ENCODE measurements at regions not wholly inside any gene's neighbourhood (a gene's known extent, or its start where the extent isn't known, plus 50 kb on each side); places are given as distances from the start of the nearest gene placed in this dataset.
"Not testable (repeated sequence)": the region's sequence is repeated elsewhere in the genome, so short reads cannot be mapped to it uniquely, and the experiment has no call there.

DNA sequence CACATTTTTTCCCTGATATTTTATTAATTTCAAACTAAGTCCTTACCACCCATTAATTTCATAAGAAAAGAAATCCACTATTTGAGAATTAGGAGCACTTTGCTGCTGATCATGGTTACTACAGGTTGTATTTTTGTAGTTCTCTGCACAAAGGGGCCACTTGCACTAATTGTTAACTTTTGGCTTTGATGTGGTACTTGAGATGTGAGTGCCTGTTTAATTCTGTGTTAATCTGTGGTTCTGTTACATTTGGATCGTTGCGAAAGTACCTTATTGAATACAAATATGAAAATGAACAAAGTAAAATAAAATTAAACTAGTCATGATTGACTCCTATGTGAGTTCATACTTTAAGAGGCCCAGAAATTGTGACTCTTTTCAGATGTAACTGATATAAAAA, 374.9 kb upstream of the RGS6 start:
- no peak for DNase-seq

GRCh38 chr14:71558943-71559342, 373.3 kb upstream of the RGS6 start:
- not testable (repeated sequence) for DNase-seq

GRCh38 chr14:71560751-71561150, 371.5 kb upstream of the RGS6 start:
- no peak for DNase-seq

GRCh38 chr14:71563492-71564153, 368.6 kb upstream of the RGS6 start:
- no peak for DNase-seq

- DNase-seq: no peak
Measured at GRCh38 chr14:71566276-71566675, 366.0 kb upstream of the RGS6 start.

- DNase-seq: not testable (repeated sequence)
Measured at GRCh38 chr14:71567499-71568133, 364.6 kb upstream of the RGS6 start.

DNA sequence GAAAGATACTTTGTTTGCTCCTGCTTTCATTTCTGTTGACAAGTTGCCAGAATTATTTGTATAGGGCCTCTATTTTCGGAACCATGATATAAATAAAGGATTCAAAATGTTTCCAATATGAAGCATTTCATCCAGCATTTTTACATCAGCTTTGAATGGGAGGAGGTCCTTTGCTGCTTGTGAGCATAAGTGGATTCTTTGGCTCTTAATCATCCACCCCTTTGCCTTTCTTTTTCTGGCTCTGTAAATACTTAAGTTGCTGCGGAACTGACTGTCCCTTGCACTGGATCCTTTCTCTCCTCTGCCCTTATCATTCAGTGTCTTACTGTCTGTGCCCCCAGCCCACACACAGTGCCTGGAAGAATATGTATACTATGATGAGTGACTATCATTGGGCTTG, 357.3 kb upstream of the RGS6 start:
- no peak for DNase-seq

- DNase-seq: no peak
Measured at GRCh38 chr14:71576472-71576871, 355.8 kb upstream of the RGS6 start.

DNA sequence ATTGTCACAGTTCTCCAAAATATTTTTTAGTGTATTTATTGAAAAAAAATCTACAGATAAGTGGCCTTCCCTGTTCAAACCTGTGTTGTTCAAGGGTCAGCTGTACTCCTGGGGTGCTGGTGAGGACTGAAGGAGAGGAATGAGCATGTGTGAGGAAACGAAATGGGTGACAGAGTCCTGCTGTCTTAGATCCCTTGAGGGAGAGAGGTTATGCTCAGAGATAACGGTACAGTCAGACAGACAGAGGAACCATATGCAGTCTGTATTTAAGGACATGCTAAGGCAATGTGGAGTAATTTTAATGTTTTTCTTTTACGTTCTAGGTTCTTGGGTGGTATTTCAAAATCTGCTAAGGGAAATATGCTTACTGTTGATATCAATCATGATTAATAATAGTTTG, 352.9 kb upstream of the RGS6 start:
- DNase-seq: no peak

- no peak for DNase-seq
Measured at GRCh38 chr14:71582705-71583104, 349.5 kb upstream of the RGS6 start.

GRCh38 chr14:71583194-71583593, 349.0 kb upstream of the RGS6 start:
- no peak for DNase-seq

- no peak for DNase-seq
Measured at GRCh38 chr14:71583705-71584104, 348.5 kb upstream of the RGS6 start.

DNA sequence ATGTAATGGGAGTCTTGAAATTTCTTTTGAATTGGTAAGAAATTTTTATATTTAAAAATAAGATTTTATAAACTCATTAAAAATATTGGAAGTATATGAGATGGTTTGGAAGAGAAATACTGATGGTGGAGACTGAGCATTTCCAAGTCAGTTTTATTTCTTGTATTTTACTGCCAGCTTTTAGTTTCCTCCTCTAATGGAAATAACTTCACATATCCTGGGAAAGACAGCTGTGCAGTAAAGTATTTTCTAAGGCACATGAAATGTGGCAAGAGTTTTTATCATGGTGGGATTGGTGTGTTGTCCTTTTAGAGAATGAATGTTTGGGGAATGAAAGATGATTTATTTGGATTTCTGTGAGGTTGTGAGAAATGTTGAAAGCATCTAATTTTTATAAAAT, 346.9 kb upstream of the RGS6 start:
- no peak for DNase-seq

DNA sequence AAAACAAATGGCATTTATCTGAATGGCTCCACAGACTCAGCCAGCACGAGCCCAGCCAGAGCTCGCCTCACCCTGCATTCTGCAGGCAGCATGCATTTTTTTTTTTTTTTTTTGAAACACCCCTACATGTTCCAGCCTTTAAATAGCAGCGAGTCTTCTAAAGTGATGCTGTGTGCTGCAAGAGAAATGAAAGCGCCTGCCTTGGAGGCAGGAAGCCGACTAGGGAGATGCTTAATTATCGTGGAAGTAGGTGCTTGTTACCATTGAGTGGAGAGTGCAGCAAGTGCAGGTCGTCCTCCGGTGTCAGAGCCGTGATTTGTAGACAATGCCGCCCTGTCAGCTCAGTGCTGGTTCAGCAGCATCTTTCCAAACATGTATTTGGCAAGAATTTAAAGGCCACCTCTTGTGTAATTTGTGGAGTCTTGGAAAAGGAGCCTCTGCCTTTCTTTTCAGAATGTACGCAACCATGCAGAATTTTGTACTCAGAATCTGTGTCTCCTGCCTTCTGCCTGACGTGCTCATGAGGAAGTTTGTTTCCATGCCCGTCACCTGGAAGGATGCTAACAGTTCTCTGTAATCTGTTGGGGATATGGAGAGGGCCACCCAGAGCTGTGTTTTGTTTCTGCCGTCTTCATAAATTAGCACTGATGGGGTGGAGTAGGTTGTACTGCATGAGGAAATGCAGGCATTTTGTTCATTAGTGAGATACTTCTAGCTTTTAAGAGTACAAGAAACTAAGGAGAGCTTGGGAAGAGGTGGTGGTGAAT, 345.9 kb upstream of the RGS6 start:
- peak in 38 of 51 donors; percentile 1 to 80 (median 26) for DNase-seq

GRCh38 chr14:71588028-71588427, 344.2 kb upstream of the RGS6 start:
- DNase-seq: no peak

DNA sequence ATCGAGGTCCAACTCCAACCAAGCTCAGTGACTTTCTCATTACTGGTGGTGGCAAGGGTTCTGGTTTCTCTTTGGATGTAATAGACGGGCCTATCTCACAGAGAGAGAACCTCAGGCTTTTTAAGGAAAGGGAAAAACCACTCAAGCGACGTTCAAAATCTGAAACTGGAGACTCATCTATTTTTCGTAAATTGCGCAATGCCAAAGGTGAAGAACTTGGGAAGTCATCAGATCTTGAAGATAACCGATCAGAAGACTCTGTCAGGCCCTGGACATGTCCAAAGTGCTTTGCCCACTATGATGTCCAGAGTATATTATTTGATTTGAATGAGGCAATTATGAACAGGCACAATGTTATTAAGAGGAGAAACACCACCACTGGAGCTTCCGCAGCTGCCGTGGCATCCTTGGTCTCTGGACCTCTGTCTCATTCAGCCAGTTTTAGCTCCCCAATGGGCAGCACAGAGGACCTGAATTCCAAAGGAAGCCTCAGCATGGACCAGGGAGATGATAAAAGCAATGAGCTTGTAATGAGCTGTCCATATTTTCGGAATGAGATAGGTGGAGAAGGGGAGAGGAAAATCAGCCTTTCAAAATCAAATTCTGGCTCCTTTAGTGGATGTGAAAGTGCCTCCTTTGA, 343.5 kb upstream of the RGS6 start:
- no peak for DNase-seq

GRCh38 chr14:71589609-71590008, 342.6 kb upstream of the RGS6 start:
- DNase-seq: no peak

GRCh38 chr14:71590131-71590530, 342.1 kb upstream of the RGS6 start:
- DNase-seq: no peak

GRCh38 chr14:71591231-71591630, 341.0 kb upstream of the RGS6 start:
- DNase-seq: no peak

- no peak for DNase-seq
Measured at GRCh38 chr14:71591929-71592328, 340.3 kb upstream of the RGS6 start.

GRCh38 chr14:71592361-71592760, 339.9 kb upstream of the RGS6 start:
- no peak for DNase-seq

DNA sequence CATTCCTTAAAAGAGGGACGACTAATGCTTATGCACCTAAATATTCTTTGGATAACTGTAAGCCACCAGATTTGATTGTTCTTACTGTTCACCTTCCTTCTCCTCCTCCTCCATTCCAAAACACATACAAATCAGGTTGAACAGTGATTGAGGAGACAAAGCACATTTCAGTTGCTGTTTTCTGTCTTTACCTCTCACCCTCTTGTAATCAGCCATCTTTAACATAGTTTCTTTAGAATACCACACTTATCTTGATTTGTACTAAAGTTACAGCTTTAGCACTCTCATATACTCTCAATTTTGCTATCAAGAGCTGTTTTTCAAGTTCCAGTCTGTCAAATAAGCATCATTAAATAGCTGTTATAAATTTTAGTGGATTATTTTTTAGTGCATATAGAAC, 338.3 kb upstream of the RGS6 start:
- DNase-seq: no peak
